ENCODE measurements at regions not wholly inside any gene's neighbourhood (a gene's known extent, or its start where the extent isn't known, plus 50 kb on each side); places are given as distances from the start of the nearest gene placed in this dataset.

GRCh38 chr1:208848854-208849253, 604.7 kb upstream of the PLXNA2 start:
- TF ChIP-seq, protein P1, sequence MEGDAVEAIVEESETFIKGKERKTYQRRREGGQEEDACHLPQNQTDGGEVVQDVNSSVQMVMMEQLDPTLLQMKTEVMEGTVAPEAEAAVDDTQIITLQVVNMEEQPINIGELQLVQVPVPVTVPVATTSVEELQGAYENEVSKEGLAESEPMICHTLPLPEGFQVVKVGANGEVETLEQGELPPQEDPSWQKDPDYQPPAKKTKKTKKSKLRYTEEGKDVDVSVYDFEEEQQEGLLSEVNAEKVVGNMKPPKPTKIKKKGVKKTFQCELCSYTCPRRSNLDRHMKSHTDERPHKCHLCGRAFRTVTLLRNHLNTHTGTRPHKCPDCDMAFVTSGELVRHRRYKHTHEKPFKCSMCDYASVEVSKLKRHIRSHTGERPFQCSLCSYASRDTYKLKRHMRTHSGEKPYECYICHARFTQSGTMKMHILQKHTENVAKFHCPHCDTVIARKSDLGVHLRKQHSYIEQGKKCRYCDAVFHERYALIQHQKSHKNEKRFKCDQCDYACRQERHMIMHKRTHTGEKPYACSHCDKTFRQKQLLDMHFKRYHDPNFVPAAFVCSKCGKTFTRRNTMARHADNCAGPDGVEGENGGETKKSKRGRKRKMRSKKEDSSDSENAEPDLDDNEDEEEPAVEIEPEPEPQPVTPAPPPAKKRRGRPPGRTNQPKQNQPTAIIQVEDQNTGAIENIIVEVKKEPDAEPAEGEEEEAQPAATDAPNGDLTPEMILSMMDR (IDR thresholded peaks at IDR 0.05), result no peak
- TF ChIP-seq POLR2AphosphoS5 (IDR thresholded peaks at IDR 0.05), result no peak
